ENCODE measurements at regions not wholly inside any gene's neighbourhood (a gene's known extent, or its start where the extent isn't known, plus 50 kb on each side); places are given as distances from the start of the nearest gene placed in this dataset.

GRCh38 chr7:35492451-35493175, 202.3 kb downstream of the HERPUD2 start:
- no peak for TF ChIP-seq CTCF (IDR thresholded peaks at IDR 0.05; ENCODE audit: low read depth, low read length)
- no peak overlapping the region for H3K4me3 ChIP-seq (ENCODE audit: low read depth, low read length)

GRCh38 chr7:35491233-35491632, 203.7 kb downstream of the HERPUD2 start:
- no peak for TF ChIP-seq CTCF (IDR thresholded peaks at IDR 0.05; ENCODE audit: low read depth, low read length)
- no peak overlapping the region for H3K4me3 ChIP-seq (ENCODE audit: low read depth, low read length)

GRCh38 chr7:35487841-35488240, 207.1 kb downstream of the HERPUD2 start:
- no peak overlapping the region for H3K4me3 ChIP-seq (ENCODE audit: low read depth, low read length)
- no peak for TF ChIP-seq CTCF (IDR thresholded peaks at IDR 0.05; ENCODE audit: low read depth, low read length)

GRCh38 chr7:35487402-35487801, 207.5 kb downstream of the HERPUD2 start:
- TF ChIP-seq CTCF (IDR thresholded peaks at IDR 0.05; ENCODE audit: low read depth, low read length) = no peak
- no peak overlapping the region for H3K4me3 ChIP-seq (ENCODE audit: low read depth, low read length)

GRCh38 chr7:35485436-35485835, 209.5 kb downstream of the HERPUD2 start:
- TF ChIP-seq CTCF (IDR thresholded peaks at IDR 0.05; ENCODE audit: low read depth, low read length) = no peak
- no peak overlapping the region for H3K4me3 ChIP-seq (ENCODE audit: low read depth, low read length)

GRCh38 chr7:35483568-35483967, 211.4 kb downstream of the HERPUD2 start:
- no peak for TF ChIP-seq CTCF (IDR thresholded peaks at IDR 0.05; ENCODE audit: low read depth, low read length)
- no peak overlapping the region for H3K4me3 ChIP-seq (ENCODE audit: low read depth, low read length)

GRCh38 chr7:35482231-35482630, 212.7 kb downstream of the HERPUD2 start:
- TF ChIP-seq CTCF (IDR thresholded peaks at IDR 0.05; ENCODE audit: low read depth, low read length) = no peak
- no peak overlapping the region for H3K4me3 ChIP-seq (ENCODE audit: low read depth, low read length)
